HCT116 (cell line): ENCODE measurements at regions not wholly inside any gene's neighbourhood (a gene's known extent, or its start where the extent isn't known, plus 50 kb on each side); places are given as distances from the start of the nearest gene placed in this dataset.

ENCODE experiments used
- ATAC-seq: fragments of 200-7000 bp; cut with Tn5 transposase; 2 replicates; pipeline ENCODE4 v1.9.1; 2020; ENCODE audit warnings: mild to moderate bottlenecking, moderate library complexity
- BruUV-seq: library from RNA; stranded (reverse); fragments of 400-500 nt; replicated peaks from 2 replicates; lab custom pipeline; 2021; lab: Mats Ljungman, UMichigan
- CTCF ChIA-PET: fragments of 300-600 bp; sonication (Branson Sonifier 250); formaldehyde crosslinking; loops from one replicate; lab custom pipeline; 2021; ENCODE audit warnings: antibody characterized with exemption; lab: Charles Lee
- POLR2A ChIA-PET: fragments of 300-600, 350-600 bp; sonication (Branson Sonifier 250); formaldehyde crosslinking; loops from one replicate; lab custom pipeline; 2021; ENCODE audit warnings: antibody characterized with exemption; lab: Charles Lee
- RAD21 ChIA-PET, 2 experiments: fragments of 300-600 bp; sonication (Branson Sonifier 250); formaldehyde crosslinking; loops; one replicate each; lab custom pipeline; 2023; ENCODE audit warnings: low total read pairs in 2 of 2; ENCODE audit not compliant: uncharacterized antibody in 2 of 2, unreplicated experiment in 2 of 2, low non-redundant PET in 1 of 2; lab: Charles Lee
- DNase-seq: peaks from one replicate; pipeline ENCODE4 v3.0.0-alpha.2; 2010; ENCODE audit warnings: low read depth, low spot score
- H2AFZ ChIP-seq: fragments of 200-600 bp; shearing (Covaris generic), sonication (generic); 2 replicates; pipeline ENCODE4 v1.6.1; 2017; ENCODE audit warnings: low read depth, mixed run types, mixed read lengths, antibody characterized with exemption, low read length; ENCODE audit not compliant: poor library complexity, severe bottlenecking
- H3K27ac ChIP-seq: 2 replicates; pipeline ENCODE4 v1.5.1; 2012; ENCODE audit warnings: low read depth, low read length
- H3K27me3 ChIP-seq: fragments of 200-600 bp; sonication (generic); 2 replicates; pipeline ENCODE4 v1.6.1; 2016; ENCODE audit warnings: mixed run types, low read length, mixed read lengths; ENCODE audit not compliant: insufficient read depth
- H3K36me3 ChIP-seq, 2 experiments: fragments of 200-500 bp in 1 of 2; fragments of 200-600 bp in 1 of 2; sonication (Bioruptor generic) in 1 of 2; sonication (generic) in 1 of 2; 2 replicates each; pipeline versions ENCODE4 v1.5.1 to v1.6.1; 2014 to 2016; ENCODE audit warnings: low read length in 2 of 2, inconsistent platforms in 1 of 2, mixed read lengths in 1 of 2, mixed run types in 1 of 2; ENCODE audit not compliant: insufficient read depth in 2 of 2, control insufficient read depth in 1 of 2
- H3K4me1 ChIP-seq, 2 experiments: fragments of 200-600 bp in 1 of 2; sonication (generic) in 1 of 2; 2 replicates each; pipeline versions ENCODE4 v1.5.1 to v1.6.1; 2012 to 2017; ENCODE audit warnings: low read length in 2 of 2, inconsistent platforms in 1 of 2, mild to moderate bottlenecking in 1 of 2, mixed read lengths in 1 of 2, mixed run types in 1 of 2, moderate library complexity in 1 of 2; ENCODE audit not compliant: insufficient read depth in 2 of 2, control insufficient read depth in 1 of 2
- H3K4me2 ChIP-seq: fragments of 200-600 bp; sonication (generic); 2 replicates; pipeline ENCODE4 v1.6.1; 2017; ENCODE audit warnings: mixed run types, low read length, mixed read lengths
- H3K4me3 ChIP-seq, 2 experiments: fragments of 200-600 bp in 1 of 2; sonication (generic) in 1 of 2; replicated peaks in 1 of 2; 2 replicates each; pipeline ENCODE4 v1.5.1; 2011 to 2016; ENCODE audit warnings: low read length in 2 of 2, control low read depth in 1 of 2, low read depth in 1 of 2, mild to moderate bottlenecking in 1 of 2, mixed read lengths in 1 of 2, mixed run types in 1 of 2
- H3K79me2 ChIP-seq: fragments of 200-600 bp; sonication (generic); 2 replicates; pipeline ENCODE4 v1.6.1; 2017; ENCODE audit warnings: mild to moderate bottlenecking, mixed run types, low read length, moderate library complexity, mixed read lengths; ENCODE audit not compliant: insufficient read depth
- H3K9ac ChIP-seq: fragments of 200-600 bp; sonication (generic); 2 replicates; pipeline ENCODE4 v1.6.1; 2016; ENCODE audit warnings: low read length, mixed read lengths
- H3K9me2 ChIP-seq: fragments of 200-600 bp; sonication (generic), shearing (Covaris generic); 2 replicates; pipeline ENCODE4 v1.6.1; 2017; ENCODE audit warnings: mixed run types, mild to moderate bottlenecking, moderate library complexity; ENCODE audit not compliant: insufficient read depth
- H3K9me3 ChIP-seq, 2 experiments: fragments of 200-500 bp in 1 of 2; fragments of 200-600 bp in 1 of 2; sonication (Bioruptor generic) in 1 of 2; sonication (generic) in 1 of 2; 2 replicates each; pipeline ENCODE4 v1.6.1; 2014 to 2017; ENCODE audit warnings: low read length in 2 of 2, mixed read lengths in 2 of 2, inconsistent platforms in 1 of 2, low read depth in 1 of 2, mild to moderate bottlenecking in 1 of 2, mixed run types in 1 of 2, moderate library complexity in 1 of 2; ENCODE audit not compliant: control insufficient read depth in 1 of 2, insufficient read depth in 1 of 2
- H4K20me1 ChIP-seq: fragments of 200-600 bp; sonication (generic), shearing (Covaris generic); 2 replicates; pipeline ENCODE4 v1.6.1; 2017; ENCODE audit warnings: mixed run types, mild to moderate bottlenecking, moderate library complexity; ENCODE audit not compliant: insufficient read depth
- CEBPB ChIP-seq: IDR thresholded peaks from 2 replicates; pipeline ENCODE4 v1.6.1; 2012; ENCODE audit warnings: low read depth
- EGR1 ChIP-seq: IDR thresholded peaks from 2 replicates; pipeline ENCODE4 v1.6.1; 2012; ENCODE audit warnings: low read depth
- EZH2 ChIP-seq: fragments of 200-600 bp; sonication (generic); IDR thresholded peaks from 2 replicates; pipeline ENCODE4 v1.6.1; 2017; ENCODE audit warnings: antibody characterized with exemption, mixed run types
- FOSL1 ChIP-seq: IDR thresholded peaks from 2 replicates; pipeline ENCODE4 v1.6.1; 2012; ENCODE audit warnings: low read depth
- MAX ChIP-seq: IDR thresholded peaks from 2 replicates; pipeline ENCODE4 v1.6.1; 2012
- POLR2AphosphoS5 ChIP-seq: IDR thresholded peaks from 2 replicates; pipeline ENCODE4 v1.6.1; 2011; ENCODE audit warnings: mild to moderate bottlenecking, low read depth, low read length, moderate library complexity
- RAD21 ChIP-seq: IDR thresholded peaks from 2 replicates; pipeline ENCODE4 v1.6.1; 2012; ENCODE audit warnings: low read depth, mild to moderate bottlenecking
- TCF7L2 ChIP-seq: IDR thresholded peaks from 2 replicates; pipeline ENCODE4 v1.7.0; 2011; ENCODE audit warnings: borderline replicate concordance, inconsistent platforms; ENCODE audit not compliant: insufficient read depth, insufficient read length; ENCODE audit errors: extremely low read depth
- intact Hi-C: fragments of 100-400 bp; cut with micrococcal nuclease; formaldehyde crosslinking; loops from 2 replicates; pipeline ENCODE4 v1.10.0; 2022
- TF ChIP-seq, protein P1 (sequence below): IDR thresholded peaks from 2 replicates; pipeline ENCODE4 v1.6.1; 2011; ENCODE audit warnings: mild to moderate bottlenecking, low read length, moderate library complexity; ENCODE audit not compliant: insufficient replicate concordance; ENCODE audit errors: extremely low read depth
- TF ChIP-seq, protein P2 (sequence below): IDR thresholded peaks from 2 replicates; pipeline ENCODE4 v1.6.1; 2012

DNA sequence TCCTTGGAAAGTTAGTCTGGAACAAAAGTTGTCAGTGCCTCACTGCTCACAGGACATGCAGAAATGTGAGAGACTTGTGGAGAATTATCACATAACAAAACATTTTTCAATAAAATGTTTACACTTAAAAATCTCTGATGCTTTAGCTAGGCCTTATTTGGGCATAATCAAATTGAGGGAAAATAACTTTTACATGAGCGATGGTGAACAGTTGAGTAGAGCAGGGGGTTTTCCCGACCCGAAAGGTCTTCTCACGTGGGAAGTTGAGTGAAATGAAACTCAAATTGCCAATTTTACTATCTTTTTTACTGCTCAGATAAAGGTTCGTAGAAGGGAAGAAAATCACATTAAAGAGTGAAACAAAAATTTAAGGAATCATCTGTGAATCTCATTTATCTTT is 465.6 kb downstream of the MTX2 start:
- H3K9me3 ChIP-seq: no peaks in the 10 kb centered on the region
- intact Hi-C loops: no loop called here
- POLR2A ChIA-PET: no interaction called here

More for the DNA sequence above, 465.6 kb downstream of the MTX2 start:
- Histone ChIP-seq H3K9ac (no peak overlapping the region), H3K79me2 (no peaks in the 10 kb centered on the region), H3K4me3 (no peak overlapping the region), H2AFZ (no peak overlapping the region), H3K4me2 (no peak overlapping the region), H3K27ac (no peak overlapping the region), H4K20me1 (no peaks in the 10 kb centered on the region), H3K27me3 (peaks cover 41% of the 10 kb centered on the region), H3K9me2 (no peaks in the 10 kb centered on the region), H3K36me3 (no peaks in the 10 kb centered on the region), H3K4me1 (peaks cover 0 to under 1% of the 10 kb centered on the region in 2 experiments; a peak in 1 of 4 replicates)
- no peak for TF ChIP-seq EGR1
- TF ChIP-seq EZH2: no peak
- no peak for TF ChIP-seq FOSL1
- TF ChIP-seq, protein P1, sequence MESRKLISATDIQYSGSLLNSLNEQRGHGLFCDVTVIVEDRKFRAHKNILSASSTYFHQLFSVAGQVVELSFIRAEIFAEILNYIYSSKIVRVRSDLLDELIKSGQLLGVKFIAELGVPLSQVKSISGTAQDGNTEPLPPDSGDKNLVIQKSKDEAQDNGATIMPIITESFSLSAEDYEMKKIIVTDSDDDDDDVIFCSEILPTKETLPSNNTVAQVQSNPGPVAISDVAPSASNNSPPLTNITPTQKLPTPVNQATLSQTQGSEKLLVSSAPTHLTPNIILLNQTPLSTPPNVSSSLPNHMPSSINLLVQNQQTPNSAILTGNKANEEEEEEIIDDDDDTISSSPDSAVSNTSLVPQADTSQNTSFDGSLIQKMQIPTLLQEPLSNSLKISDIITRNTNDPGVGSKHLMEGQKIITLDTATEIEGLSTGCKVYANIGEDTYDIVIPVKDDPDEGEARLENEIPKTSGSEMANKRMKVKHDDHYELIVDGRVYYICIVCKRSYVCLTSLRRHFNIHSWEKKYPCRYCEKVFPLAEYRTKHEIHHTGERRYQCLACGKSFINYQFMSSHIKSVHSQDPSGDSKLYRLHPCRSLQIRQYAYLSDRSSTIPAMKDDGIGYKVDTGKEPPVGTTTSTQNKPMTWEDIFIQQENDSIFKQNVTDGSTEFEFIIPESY: no peak
- TF ChIP-seq CEBPB: no peak
- no peak for TF ChIP-seq TCF7L2
- no peak for TF ChIP-seq MAX
- no peak for TF ChIP-seq POLR2AphosphoS5
- TF ChIP-seq, protein P2, sequence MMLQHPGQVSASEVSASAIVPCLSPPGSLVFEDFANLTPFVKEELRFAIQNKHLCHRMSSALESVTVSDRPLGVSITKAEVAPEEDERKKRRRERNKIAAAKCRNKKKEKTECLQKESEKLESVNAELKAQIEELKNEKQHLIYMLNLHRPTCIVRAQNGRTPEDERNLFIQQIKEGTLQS: no peak
- TF ChIP-seq RAD21: no peak
- DNase-seq (no peak), ATAC-seq (no peak)
- ChIA-PET RAD21 (no interaction called here), CTCF (no interaction called here)
- no TSS peak for BruUV-seq
